Keratinocyte (primary cell): ENCODE measurements at regions not wholly inside any gene's neighbourhood (a gene's known extent, or its start where the extent isn't known, plus 50 kb on each side); places are given as distances from the start of the nearest gene placed in this dataset.

Experiments used
- DNase-seq: peaks from one replicate; pipeline ENCODE4 v3.0.0-alpha.2; 2011; ENCODE audit warnings: low read depth, missing footprints, low spot score
- FAIRE-seq: peaks from 2 replicates; lab custom pipeline; 2011; peaks lifted over from hg19 to GRCh38; lab: Jason Lieb, UNC
- H2AFZ ChIP-seq: 2 replicates; pipeline ENCODE4 v1.6.0; 2012; ENCODE audit warnings: low read length, control low read depth, inconsistent platforms; ENCODE audit not compliant: control insufficient read depth
- H3K27ac ChIP-seq: 2 replicates; pipeline ENCODE4 v1.5.1; 2011; ENCODE audit warnings: low read length; ENCODE audit not compliant: control insufficient read depth, insufficient read depth
- H3K27me3 ChIP-seq: 3 replicates; pipeline ENCODE4 v1.6.0; 2011; ENCODE audit warnings: low read length; ENCODE audit not compliant: control insufficient read depth, insufficient read depth; ENCODE audit errors: extremely low read depth
- H3K36me3 ChIP-seq, 2 experiments: 2 replicates in 1 of 2; 3 replicates in 1 of 2; pipeline ENCODE4 v1.5.1; 2011; ENCODE audit warnings: low read length in 2 of 2, mild to moderate bottlenecking in 1 of 2; ENCODE audit not compliant: control insufficient read depth in 2 of 2, insufficient read depth in 2 of 2; ENCODE audit errors: extremely low read depth in 1 of 2
- H3K4me1 ChIP-seq: 3 replicates; pipeline ENCODE4 v1.5.1; 2011; ENCODE audit warnings: low read length; ENCODE audit not compliant: control insufficient read depth, insufficient read depth; ENCODE audit errors: extremely low read depth
- H3K4me2 ChIP-seq: 3 replicates; pipeline ENCODE4 v1.6.0; 2011; ENCODE audit warnings: low read depth, low read length; ENCODE audit not compliant: control insufficient read depth, insufficient read depth; ENCODE audit errors: extremely low read depth
- H3K4me3 ChIP-seq, 3 experiments: fragments of 200-600 bp in 1 of 3; sonication (generic) in 1 of 3; 2 replicates in 2 of 3; 3 replicates in 1 of 3; pipeline ENCODE4 v1.5.1; 2011 to 2016; ENCODE audit warnings: low read length in 3 of 3, mild to moderate bottlenecking in 3 of 3, control low read depth in 2 of 3, inconsistent platforms in 1 of 3, low read depth in 1 of 3, mixed read lengths in 1 of 3, mixed run types in 1 of 3, moderate library complexity in 1 of 3; ENCODE audit not compliant: control insufficient read depth in 2 of 3, insufficient read depth in 2 of 3; ENCODE audit errors: extremely low read depth in 1 of 3
- H3K79me2 ChIP-seq: 2 replicates; pipeline ENCODE4 v1.6.0; 2012; ENCODE audit warnings: low read length; ENCODE audit not compliant: control insufficient read depth, insufficient read depth
- H3K9ac ChIP-seq: 3 replicates; pipeline ENCODE4 v1.6.0; 2011; ENCODE audit warnings: low read length; ENCODE audit not compliant: control insufficient read depth, insufficient read depth; ENCODE audit errors: extremely low read depth
- H3K9me1 ChIP-seq: 3 replicates; pipeline ENCODE4 v1.6.0; 2011; ENCODE audit warnings: low read length; ENCODE audit not compliant: control insufficient read depth, insufficient read depth; ENCODE audit errors: extremely low read depth
- H3K9me3 ChIP-seq: 2 replicates; pipeline ENCODE4 v1.5.1; 2012; ENCODE audit warnings: low read depth, low read length; ENCODE audit not compliant: control insufficient read depth
- H4K20me1 ChIP-seq: 3 replicates; pipeline ENCODE4 v1.6.0; 2011; ENCODE audit warnings: low read length; ENCODE audit not compliant: control insufficient read depth, insufficient read depth; ENCODE audit errors: extremely low read depth
- CTCF ChIP-seq, 3 experiments: IDR thresholded peaks in 1 of 3; conservative IDR thresholded peaks in 1 of 3; optimal IDR thresholded peaks in 1 of 3; 2 replicates in 2 of 3; 3 replicates in 1 of 3; pipeline versions ENCODE3 to v1.5.1; 2011; ENCODE audit warnings: low read length in 3 of 3, mild to moderate bottlenecking in 3 of 3, moderate library complexity in 2 of 3, control low read depth in 1 of 3, inconsistent platforms in 1 of 3; ENCODE audit not compliant: insufficient read depth in 2 of 3; ENCODE audit errors: extremely low read depth in 1 of 3
- EZH2 ChIP-seq: IDR thresholded peaks from one replicate; pipeline ENCODE4 v1.6.1; 2012; ENCODE audit warnings: inconsistent platforms, mild to moderate bottlenecking, low read length, moderate library complexity
- dilution Hi-C: fragments of 300-500 bp; cut with MboI; formaldehyde crosslinking; loops from one replicate; pipeline ENCODE4 v1.7.0; 2020; ENCODE audit warnings: low sequenced_read_pairs; ENCODE audit not compliant: extremely low pct_ligation_motif_present

DNA sequence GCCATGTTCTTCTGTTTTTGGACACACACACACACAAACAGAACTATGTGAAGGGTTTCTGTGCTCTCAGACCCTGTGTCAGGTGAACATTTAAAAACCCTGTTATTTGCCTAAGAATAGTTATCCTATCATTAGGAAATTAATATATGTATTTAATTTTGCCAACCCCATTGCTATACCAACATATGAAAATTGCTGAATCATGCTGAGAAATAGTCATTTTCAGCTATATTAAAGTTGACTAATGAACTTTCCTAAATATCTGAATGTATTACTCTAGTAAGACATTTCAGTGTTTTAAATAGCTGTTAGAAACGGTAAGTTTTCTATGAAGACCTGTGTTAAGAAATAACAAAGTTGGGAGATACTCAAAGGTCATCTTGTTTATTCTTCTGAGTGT lies 596.9 kb upstream of the GRM7 start:
- H3K9ac ChIP-seq: no peak overlapping the region
- H3K79me2 ChIP-seq: no peaks in the 10 kb centered on the region
- no peak for FAIRE-seq
- no peaks in the 10 kb centered on the region for H3K9me3 ChIP-seq
- no peak overlapping the region for H3K27ac ChIP-seq
- no peak overlapping the region for H3K4me2 ChIP-seq
- dilution Hi-C loops: no loop called here
- TF ChIP-seq EZH2 (no peak), CTCF (optimal IDR thresholded peaks at IDR 0.05 in 1 of 3, IDR thresholded peaks at IDR 0.05 in 1 of 3, conservative IDR thresholded peaks at IDR 0.05 in 1 of 3; ENCODE audit: extremely low read depth in 1 of 3, insufficient read depth in 2 of 3, low read length in 3 of 3) (no peak)
- H4K20me1 ChIP-seq: no peaks in the 10 kb centered on the region
- no peaks in the 10 kb centered on the region for H3K36me3 ChIP-seq
- no peaks in the 10 kb centered on the region for H3K4me1 ChIP-seq
- no peaks in the 10 kb centered on the region for H3K27me3 ChIP-seq
- H3K9me1 ChIP-seq: no peaks in the 10 kb centered on the region
- no peak overlapping the region for H3K4me3 ChIP-seq
- no peak overlapping the region for H2AFZ ChIP-seq
- DNase-seq: no peak

DNA sequence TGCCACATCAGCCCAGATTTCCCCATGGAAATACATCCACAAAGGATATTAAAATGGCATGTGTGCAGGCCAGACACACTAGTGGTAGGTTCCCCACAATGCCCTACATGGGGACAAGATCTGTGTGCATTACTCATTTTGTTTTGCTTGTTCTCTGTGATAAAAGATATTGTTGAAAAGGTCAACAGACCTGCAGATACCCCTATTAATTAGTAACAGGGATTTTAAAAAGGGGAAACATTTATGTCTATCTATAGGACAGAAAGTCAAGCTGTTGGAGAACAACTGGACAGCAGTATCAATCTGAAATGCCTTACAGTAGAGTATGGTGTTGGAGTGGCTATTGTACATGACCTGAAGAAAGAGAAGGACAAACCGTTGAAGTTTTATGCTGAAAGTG lies 596.0 kb upstream of the GRM7 start:
- TF ChIP-seq EZH2: no peak
- no peak for TF ChIP-seq CTCF (optimal IDR thresholded peaks at IDR 0.05 in 1 of 3, IDR thresholded peaks at IDR 0.05 in 1 of 3, conservative IDR thresholded peaks at IDR 0.05 in 1 of 3; ENCODE audit: extremely low read depth in 1 of 3, insufficient read depth in 2 of 3, low read length in 3 of 3)
- FAIRE-seq (no peak), DNase-seq (no peak)
- Histone ChIP-seq H4K20me1 (no peaks in the 10 kb centered on the region), H3K9me3 (no peaks in the 10 kb centered on the region), H3K4me2 (no peak overlapping the region), H3K79me2 (no peaks in the 10 kb centered on the region), H3K4me1 (no peaks in the 10 kb centered on the region), H3K4me3 (no peak overlapping the region), H2AFZ (no peak overlapping the region), H3K27ac (no peak overlapping the region), H3K9me1 (no peaks in the 10 kb centered on the region), H3K27me3 (no peaks in the 10 kb centered on the region), H3K36me3 (no peaks in the 10 kb centered on the region), H3K9ac (no peak overlapping the region)
- dilution Hi-C loops: no loop called here
